ENCODE measurements at regions not wholly inside any gene's neighbourhood (a gene's known extent, or its start where the extent isn't known, plus 50 kb on each side); places are given as distances from the start of the nearest gene placed in this dataset.

DNA sequence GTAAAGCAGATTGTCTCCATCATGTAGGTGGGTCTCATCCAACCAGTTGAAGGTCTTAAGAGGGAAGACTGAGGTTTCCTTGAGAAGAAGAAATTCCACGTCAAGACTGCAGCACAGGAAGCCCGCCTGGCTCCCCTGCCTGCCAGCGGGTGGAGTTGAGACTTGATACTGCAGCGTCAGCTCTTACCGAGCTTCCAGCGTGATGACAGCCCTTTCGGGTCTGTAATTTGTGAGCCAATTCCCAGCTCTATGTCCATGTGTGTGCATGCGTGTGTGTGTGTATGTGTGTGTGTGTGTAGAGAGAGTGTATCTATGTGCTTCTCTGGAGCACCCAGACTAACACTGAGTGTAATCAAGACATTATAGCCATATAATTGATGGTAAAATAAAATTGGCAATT, 379.7 kb upstream of the IRX2 start:
- 41% methylated on average over 8 of the region's 8 CpGs for WGBS (ENCODE audit: insufficient coverage, insufficient replicate concordance, low lambda C conversion rate, missing lambda C conversion rate)
- no peak for FAIRE-seq
- SMC1A ChIA-PET (ENCODE audit: uncharacterized antibody, unreplicated experiment): no interaction called here
- TF ChIP-seq EGR1 (IDR thresholded peaks at IDR 0.05; ENCODE audit: borderline replicate concordance in 1 of 2, low read depth in 2 of 2, low read length in 2 of 2) (no peak), ZNF24 (IDR thresholded peaks at IDR 0.05) (no peak), ZNF217 (IDR thresholded peaks at IDR 0.05) (no peak), FOXK2 (IDR thresholded peaks at IDR 0.05) (no peak), STAT3 (IDR thresholded peaks at IDR 0.05; ENCODE audit: low read depth, low read length) (no peak), ZNF274 (IDR thresholded peaks at IDR 0.05; ENCODE audit: insufficient read depth, insufficient read length) (no peak), ZNF622 (IDR thresholded peaks at IDR 0.05) (no peak), BMI1 (IDR thresholded peaks at IDR 0.05; ENCODE audit: borderline replicate concordance) (no peak), EZH2 (IDR thresholded peaks at IDR 0.05; ENCODE audit: borderline replicate concordance, control insufficient read depth, low read depth, low read length) (no peak)
- TF ChIP-seq, protein P1, sequence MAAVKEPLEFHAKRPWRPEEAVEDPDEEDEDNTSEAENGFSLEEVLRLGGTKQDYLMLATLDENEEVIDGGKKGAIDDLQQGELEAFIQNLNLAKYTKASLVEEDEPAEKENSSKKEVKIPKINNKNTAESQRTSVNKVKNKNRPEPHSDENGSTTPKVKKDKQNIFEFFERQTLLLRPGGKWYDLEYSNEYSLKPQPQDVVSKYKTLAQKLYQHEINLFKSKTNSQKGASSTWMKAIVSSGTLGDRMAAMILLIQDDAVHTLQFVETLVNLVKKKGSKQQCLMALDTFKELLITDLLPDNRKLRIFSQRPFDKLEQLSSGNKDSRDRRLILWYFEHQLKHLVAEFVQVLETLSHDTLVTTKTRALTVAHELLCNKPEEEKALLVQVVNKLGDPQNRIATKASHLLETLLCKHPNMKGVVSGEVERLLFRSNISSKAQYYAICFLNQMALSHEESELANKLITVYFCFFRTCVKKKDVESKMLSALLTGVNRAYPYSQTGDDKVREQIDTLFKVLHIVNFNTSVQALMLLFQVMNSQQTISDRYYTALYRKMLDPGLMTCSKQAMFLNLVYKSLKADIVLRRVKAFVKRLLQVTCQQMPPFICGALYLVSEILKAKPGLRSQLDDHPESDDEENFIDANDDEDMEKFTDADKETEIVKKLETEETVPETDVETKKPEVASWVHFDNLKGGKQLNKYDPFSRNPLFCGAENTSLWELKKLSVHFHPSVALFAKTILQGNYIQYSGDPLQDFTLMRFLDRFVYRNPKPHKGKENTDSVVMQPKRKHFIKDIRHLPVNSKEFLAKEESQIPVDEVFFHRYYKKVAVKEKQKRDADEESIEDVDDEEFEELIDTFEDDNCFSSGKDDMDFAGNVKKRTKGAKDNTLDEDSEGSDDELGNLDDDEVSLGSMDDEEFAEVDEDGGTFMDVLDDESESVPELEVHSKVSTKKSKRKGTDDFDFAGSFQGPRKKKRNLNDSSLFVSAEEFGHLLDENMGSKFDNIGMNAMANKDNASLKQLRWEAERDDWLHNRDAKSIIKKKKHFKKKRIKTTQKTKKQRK (IDR thresholded peaks at IDR 0.05; ENCODE audit: low read depth, low read length): no peak
- TF ChIP-seq, protein P2, sequence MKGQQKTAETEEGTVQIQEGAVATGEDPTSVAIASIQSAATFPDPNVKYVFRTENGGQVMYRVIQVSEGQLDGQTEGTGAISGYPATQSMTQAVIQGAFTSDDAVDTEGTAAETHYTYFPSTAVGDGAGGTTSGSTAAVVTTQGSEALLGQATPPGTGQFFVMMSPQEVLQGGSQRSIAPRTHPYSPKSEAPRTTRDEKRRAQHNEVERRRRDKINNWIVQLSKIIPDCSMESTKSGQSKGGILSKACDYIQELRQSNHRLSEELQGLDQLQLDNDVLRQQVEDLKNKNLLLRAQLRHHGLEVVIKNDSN (IDR thresholded peaks at IDR 0.05; ENCODE audit: borderline replicate concordance, extremely low read length, insufficient read depth, low read depth, low read length): no peak
- TF ChIP-seq, protein P3, sequence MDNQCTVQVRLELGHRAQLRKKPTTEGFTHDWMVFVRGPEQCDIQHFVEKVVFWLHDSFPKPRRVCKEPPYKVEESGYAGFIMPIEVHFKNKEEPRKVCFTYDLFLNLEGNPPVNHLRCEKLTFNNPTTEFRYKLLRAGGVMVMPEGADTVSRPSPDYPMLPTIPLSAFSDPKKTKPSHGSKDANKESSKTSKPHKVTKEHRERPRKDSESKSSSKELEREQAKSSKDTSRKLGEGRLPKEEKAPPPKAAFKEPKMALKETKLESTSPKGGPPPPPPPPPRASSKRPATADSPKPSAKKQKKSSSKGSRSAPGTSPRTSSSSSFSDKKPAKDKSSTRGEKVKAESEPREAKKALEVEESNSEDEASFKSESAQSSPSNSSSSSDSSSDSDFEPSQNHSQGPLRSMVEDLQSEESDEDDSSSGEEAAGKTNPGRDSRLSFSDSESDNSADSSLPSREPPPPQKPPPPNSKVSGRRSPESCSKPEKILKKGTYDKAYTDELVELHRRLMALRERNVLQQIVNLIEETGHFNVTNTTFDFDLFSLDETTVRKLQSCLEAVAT (IDR thresholded peaks at IDR 0.05): no peak
- TF ChIP-seq, protein P4, sequence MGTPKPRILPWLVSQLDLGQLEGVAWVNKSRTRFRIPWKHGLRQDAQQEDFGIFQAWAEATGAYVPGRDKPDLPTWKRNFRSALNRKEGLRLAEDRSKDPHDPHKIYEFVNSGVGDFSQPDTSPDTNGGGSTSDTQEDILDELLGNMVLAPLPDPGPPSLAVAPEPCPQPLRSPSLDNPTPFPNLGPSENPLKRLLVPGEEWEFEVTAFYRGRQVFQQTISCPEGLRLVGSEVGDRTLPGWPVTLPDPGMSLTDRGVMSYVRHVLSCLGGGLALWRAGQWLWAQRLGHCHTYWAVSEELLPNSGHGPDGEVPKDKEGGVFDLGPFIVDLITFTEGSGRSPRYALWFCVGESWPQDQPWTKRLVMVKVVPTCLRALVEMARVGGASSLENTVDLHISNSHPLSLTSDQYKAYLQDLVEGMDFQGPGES (IDR thresholded peaks at IDR 0.05): no peak
- TF ChIP-seq, protein P5, sequence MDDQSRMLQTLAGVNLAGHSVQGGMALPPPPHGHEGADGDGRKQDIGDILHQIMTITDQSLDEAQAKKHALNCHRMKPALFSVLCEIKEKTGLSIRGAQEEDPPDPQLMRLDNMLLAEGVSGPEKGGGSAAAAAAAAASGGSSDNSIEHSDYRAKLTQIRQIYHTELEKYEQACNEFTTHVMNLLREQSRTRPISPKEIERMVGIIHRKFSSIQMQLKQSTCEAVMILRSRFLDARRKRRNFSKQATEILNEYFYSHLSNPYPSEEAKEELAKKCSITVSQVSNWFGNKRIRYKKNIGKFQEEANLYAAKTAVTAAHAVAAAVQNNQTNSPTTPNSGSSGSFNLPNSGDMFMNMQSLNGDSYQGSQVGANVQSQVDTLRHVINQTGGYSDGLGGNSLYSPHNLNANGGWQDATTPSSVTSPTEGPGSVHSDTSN (IDR thresholded peaks at IDR 0.05; ENCODE audit: insufficient replicate concordance, low read depth, low read length): no peak

More for the DNA sequence above, 379.7 kb upstream of the IRX2 start:
- intact Hi-C loops (cut with micrococcal nuclease; ENCODE audit: unreplicated experiment) (no loop called here), in situ Hi-C loops (cut with MboI) (no loop called here)
- H3K36me3 ChIP-seq (ENCODE audit: control insufficient read depth in 2 of 2, insufficient read depth in 2 of 2, low read length in 1 of 2): no peaks in the 10 kb centered on the region
- H3K4me1 ChIP-seq (ENCODE audit: control insufficient read depth, insufficient read depth, low read length): no peaks in the 10 kb centered on the region
- BruUV-seq (replicated peaks): no TSS peak
- H3K9ac ChIP-seq (ENCODE audit: control insufficient read depth, insufficient read depth, low read length): no peak overlapping the region
- ChIA-PET CTCF (no interaction called here), POLR2A (no interaction called here), RAD21 (ENCODE audit: unreplicated experiment) (no interaction called here)
- H3K27me3 ChIP-seq (replicated peaks in 1 of 2; ENCODE audit: control insufficient read depth in 2 of 2, insufficient read depth in 2 of 2, low read length in 1 of 2): no peaks in the 10 kb centered on the region
- DNase-seq (ENCODE audit: low read depth, low spot score) (no peak), ATAC-seq (no peak)
- H3K4me2 ChIP-seq (ENCODE audit: control insufficient read depth, insufficient read depth): no peak overlapping the region
- H3K4me3 ChIP-seq: no peak overlapping the region
- H3K9me3 ChIP-seq (replicated peaks; ENCODE audit: control insufficient read depth, insufficient read depth, low read length): no peaks in the 10 kb centered on the region; the same call in 2 of the 3 replicates
- no peak overlapping the region for H2AFZ ChIP-seq (ENCODE audit: control insufficient read depth, low read depth, low read length)
- no peaks in the 10 kb centered on the region for H3K79me2 ChIP-seq (ENCODE audit: control insufficient read depth, insufficient read depth, low read length)
- H4K20me1 ChIP-seq (ENCODE audit: control insufficient read depth, insufficient read depth): no peaks in the 10 kb centered on the region
- H3K27ac ChIP-seq (ENCODE audit: control insufficient read depth, insufficient read depth): no peak overlapping the region
